Duodenal mucosa (tissue), 2 donors: ENCODE measurements at regions not wholly inside any gene's neighbourhood (a gene's known extent, or its start where the extent isn't known, plus 50 kb on each side); places are given as distances from the start of the nearest gene placed in this dataset.

Experiments used
- H3K27ac ChIP-seq: one replicate; pipeline ENCODE4 v1.7.0; 2013; ENCODE audit warnings: low read depth, low read length
- H3K27me3 ChIP-seq, 2 donors: one replicate each; pipeline ENCODE4 v1.7.0; 2013; ENCODE audit warnings: low read length in 2 of 2, control low read depth in 1 of 2; ENCODE audit not compliant: insufficient read depth in 2 of 2, control insufficient read depth in 1 of 2
- H3K36me3 ChIP-seq, 2 donors: one replicate each; pipeline ENCODE4 v1.7.0; 2013; ENCODE audit warnings: low read length in 2 of 2, control low read depth in 1 of 2; ENCODE audit not compliant: insufficient read depth in 2 of 2, control insufficient read depth in 1 of 2
- H3K4me1 ChIP-seq, 2 donors: one replicate each; pipeline ENCODE4 v1.7.0; 2013; ENCODE audit warnings: low read length in 2 of 2, control low read depth in 1 of 2; ENCODE audit not compliant: insufficient read depth in 2 of 2, control insufficient read depth in 1 of 2
- H3K4me3 ChIP-seq, 2 donors: one replicate each; pipeline ENCODE4 v1.7.0; 2013; ENCODE audit warnings: low read length in 2 of 2, low read depth in 1 of 2
- H3K9ac ChIP-seq, 2 donors: one replicate each; pipeline ENCODE4 v1.7.0; 2013; ENCODE audit warnings: low read length in 2 of 2, low read depth in 1 of 2
- H3K9me3 ChIP-seq, 2 donors: one replicate each; pipeline ENCODE4 v1.7.0; 2013; ENCODE audit warnings: low read length in 2 of 2, control low read depth in 1 of 2; ENCODE audit not compliant: control insufficient read depth in 1 of 2

- Histone ChIP-seq H3K4me3 (no peak overlapping the region), H3K27me3 (no peaks in the 10 kb centered on the region), H3K9ac (no peak overlapping the region), H3K27ac (no peak overlapping the region), H3K4me1 (peaks cover 15 to 16% of the 10 kb centered on the region in 2 donors), H3K9me3 (no peaks in the 10 kb centered on the region), H3K36me3 (no peaks in the 10 kb centered on the region)
These were observed 377.4 kb downstream of the BCL11B start for GRCh38 chr14:98894600-98894999.

- Histone ChIP-seq H3K9me3 (no peaks in the 10 kb centered on the region), H3K9ac (no peak overlapping the region), H3K27ac (no peak overlapping the region), H3K4me3 (no peak overlapping the region), H3K36me3 (no peaks in the 10 kb centered on the region), H3K4me1 (peaks cover 1 to 3% of the 10 kb centered on the region in 2 donors), H3K27me3 (no peaks in the 10 kb centered on the region)
These were observed 375.5 kb downstream of the BCL11B start for GRCh38 chr14:98896449-98896848.

- H3K27me3 ChIP-seq = no peaks in the 10 kb centered on the region
- no peaks in the 10 kb centered on the region for H3K4me1 ChIP-seq
- no peak overlapping the region for H3K27ac ChIP-seq
- no peaks in the 10 kb centered on the region for H3K36me3 ChIP-seq
- H3K9ac ChIP-seq = no peak overlapping the region
- H3K9me3 ChIP-seq = no peaks in the 10 kb centered on the region
- H3K4me3 ChIP-seq = no peak overlapping the region
These were observed 374.2 kb downstream of the BCL11B start for GRCh38 chr14:98897605-98898309.

GRCh38 chr14:98899441-98899840 lies 372.6 kb downstream of the BCL11B start:
- H3K9me3 ChIP-seq = no peaks in the 10 kb centered on the region

GRCh38 chr14:98900236-98900635 lies 371.8 kb downstream of the BCL11B start:
- Histone ChIP-seq H3K9ac (no peak overlapping the region), H3K9me3 (no peaks in the 10 kb centered on the region), H3K27ac (no peak overlapping the region)

More at GRCh38 chr14:98899441-98899840, 372.6 kb downstream of the BCL11B start:
- Histone ChIP-seq H3K27ac (no peak overlapping the region), H3K9ac (no peak overlapping the region), H3K27me3 (no peaks in the 10 kb centered on the region), H3K4me1 (no peaks in the 10 kb centered on the region), H3K4me3 (no peak overlapping the region), H3K36me3 (no peaks in the 10 kb centered on the region)

GRCh38 chr14:98900798-98901197 lies 371.2 kb downstream of the BCL11B start:
- H3K9ac ChIP-seq = no peak overlapping the region

More at GRCh38 chr14:98900236-98900635, 371.8 kb downstream of the BCL11B start:
- no peaks in the 10 kb centered on the region for H3K4me1 ChIP-seq
- no peaks in the 10 kb centered on the region for H3K27me3 ChIP-seq
- no peak overlapping the region for H3K4me3 ChIP-seq
- H3K36me3 ChIP-seq = no peaks in the 10 kb centered on the region

GRCh38 chr14:98901511-98902205 lies 370.3 kb downstream of the BCL11B start:
- Histone ChIP-seq H3K4me1 (peaks cover 0 to 8% of the 10 kb centered on the region in 2 donors), H3K27me3 (no peaks in the 10 kb centered on the region), H3K36me3 (no peaks in the 10 kb centered on the region), H3K4me3 (no peak overlapping the region), H3K9ac (no peak overlapping the region), H3K27ac (no peak overlapping the region), H3K9me3 (no peaks in the 10 kb centered on the region)

More at GRCh38 chr14:98900798-98901197, 371.2 kb downstream of the BCL11B start:
- Histone ChIP-seq H3K27me3 (no peaks in the 10 kb centered on the region), H3K36me3 (no peaks in the 10 kb centered on the region), H3K4me1 (no peaks in the 10 kb centered on the region), H3K9me3 (no peaks in the 10 kb centered on the region), H3K27ac (no peak overlapping the region), H3K4me3 (no peak overlapping the region)

GRCh38 chr14:98903371-98903770 lies 368.6 kb downstream of the BCL11B start:
- Histone ChIP-seq H3K27ac (no peak overlapping the region), H3K27me3 (no peaks in the 10 kb centered on the region)

GRCh38 chr14:98904677-98905076 lies 367.3 kb downstream of the BCL11B start:
- peaks cover 0 to 13% of the 10 kb centered on the region in 2 donors for H3K4me1 ChIP-seq
- H3K4me3 ChIP-seq = no peak overlapping the region
- no peaks in the 10 kb centered on the region for H3K9me3 ChIP-seq
- no peaks in the 10 kb centered on the region for H3K36me3 ChIP-seq
- H3K27me3 ChIP-seq = no peaks in the 10 kb centered on the region
- H3K9ac ChIP-seq = no peak overlapping the region
- no peak overlapping the region for H3K27ac ChIP-seq

More at GRCh38 chr14:98903371-98903770, 368.6 kb downstream of the BCL11B start:
- H3K36me3 ChIP-seq = no peaks in the 10 kb centered on the region
- H3K4me3 ChIP-seq = no peak overlapping the region
- no peaks in the 10 kb centered on the region for H3K9me3 ChIP-seq
- H3K9ac ChIP-seq = no peak overlapping the region
- H3K4me1 ChIP-seq = peaks cover 0 to 10% of the 10 kb centered on the region in 2 donors
